Keratinocyte (primary cell): ENCODE measurements at regions not wholly inside any gene's neighbourhood (a gene's known extent, or its start where the extent isn't known, plus 50 kb on each side); places are given as distances from the start of the nearest gene placed in this dataset.

ENCODE experiments used
- DNase-seq: peaks from one replicate; pipeline ENCODE4 v3.0.0-alpha.2; 2011; ENCODE audit warnings: low read depth, missing footprints, low spot score
- FAIRE-seq: peaks from 2 replicates; lab custom pipeline; 2011; peaks lifted over from hg19 to GRCh38; lab: Jason Lieb, UNC
- H2AFZ ChIP-seq: 2 replicates; pipeline ENCODE4 v1.6.0; 2012; ENCODE audit warnings: low read length, control low read depth, inconsistent platforms; ENCODE audit not compliant: control insufficient read depth
- H3K27ac ChIP-seq: 2 replicates; pipeline ENCODE4 v1.5.1; 2011; ENCODE audit warnings: low read length; ENCODE audit not compliant: control insufficient read depth, insufficient read depth
- H3K27me3 ChIP-seq: 3 replicates; pipeline ENCODE4 v1.6.0; 2011; ENCODE audit warnings: low read length; ENCODE audit not compliant: control insufficient read depth, insufficient read depth; ENCODE audit errors: extremely low read depth
- H3K36me3 ChIP-seq, 2 experiments: 2 replicates in 1 of 2; 3 replicates in 1 of 2; pipeline ENCODE4 v1.5.1; 2011; ENCODE audit warnings: low read length in 2 of 2, mild to moderate bottlenecking in 1 of 2; ENCODE audit not compliant: control insufficient read depth in 2 of 2, insufficient read depth in 2 of 2; ENCODE audit errors: extremely low read depth in 1 of 2
- H3K4me1 ChIP-seq: 3 replicates; pipeline ENCODE4 v1.5.1; 2011; ENCODE audit warnings: low read length; ENCODE audit not compliant: control insufficient read depth, insufficient read depth; ENCODE audit errors: extremely low read depth
- H3K4me2 ChIP-seq: 3 replicates; pipeline ENCODE4 v1.6.0; 2011; ENCODE audit warnings: low read depth, low read length; ENCODE audit not compliant: control insufficient read depth, insufficient read depth; ENCODE audit errors: extremely low read depth
- H3K4me3 ChIP-seq, 3 experiments: fragments of 200-600 bp in 1 of 3; sonication (generic) in 1 of 3; 2 replicates in 2 of 3; 3 replicates in 1 of 3; pipeline ENCODE4 v1.5.1; 2011 to 2016; ENCODE audit warnings: low read length in 3 of 3, mild to moderate bottlenecking in 3 of 3, control low read depth in 2 of 3, inconsistent platforms in 1 of 3, low read depth in 1 of 3, mixed read lengths in 1 of 3, mixed run types in 1 of 3, moderate library complexity in 1 of 3; ENCODE audit not compliant: control insufficient read depth in 2 of 3, insufficient read depth in 2 of 3; ENCODE audit errors: extremely low read depth in 1 of 3
- H3K79me2 ChIP-seq: 2 replicates; pipeline ENCODE4 v1.6.0; 2012; ENCODE audit warnings: low read length; ENCODE audit not compliant: control insufficient read depth, insufficient read depth
- H3K9ac ChIP-seq: 3 replicates; pipeline ENCODE4 v1.6.0; 2011; ENCODE audit warnings: low read length; ENCODE audit not compliant: control insufficient read depth, insufficient read depth; ENCODE audit errors: extremely low read depth
- H3K9me1 ChIP-seq: 3 replicates; pipeline ENCODE4 v1.6.0; 2011; ENCODE audit warnings: low read length; ENCODE audit not compliant: control insufficient read depth, insufficient read depth; ENCODE audit errors: extremely low read depth
- H3K9me3 ChIP-seq: 2 replicates; pipeline ENCODE4 v1.5.1; 2012; ENCODE audit warnings: low read depth, low read length; ENCODE audit not compliant: control insufficient read depth
- H4K20me1 ChIP-seq: 3 replicates; pipeline ENCODE4 v1.6.0; 2011; ENCODE audit warnings: low read length; ENCODE audit not compliant: control insufficient read depth, insufficient read depth; ENCODE audit errors: extremely low read depth
- CTCF ChIP-seq, 3 experiments: IDR thresholded peaks in 1 of 3; conservative IDR thresholded peaks in 1 of 3; optimal IDR thresholded peaks in 1 of 3; 2 replicates in 2 of 3; 3 replicates in 1 of 3; pipeline versions ENCODE3 to v1.5.1; 2011; ENCODE audit warnings: low read length in 3 of 3, mild to moderate bottlenecking in 3 of 3, moderate library complexity in 2 of 3, control low read depth in 1 of 3, inconsistent platforms in 1 of 3; ENCODE audit not compliant: insufficient read depth in 2 of 3; ENCODE audit errors: extremely low read depth in 1 of 3
- EZH2 ChIP-seq: IDR thresholded peaks from one replicate; pipeline ENCODE4 v1.6.1; 2012; ENCODE audit warnings: inconsistent platforms, mild to moderate bottlenecking, low read length, moderate library complexity
- dilution Hi-C: fragments of 300-500 bp; cut with MboI; formaldehyde crosslinking; loops from one replicate; pipeline ENCODE4 v1.7.0; 2020; ENCODE audit warnings: low sequenced_read_pairs; ENCODE audit not compliant: extremely low pct_ligation_motif_present

- Histone ChIP-seq H3K79me2 (no peaks in the 10 kb centered on the region), H3K27ac (no peak overlapping the region), H3K9ac (no peak overlapping the region), H3K9me3 (no peaks in the 10 kb centered on the region), H4K20me1 (no peaks in the 10 kb centered on the region), H3K27me3 (no peaks in the 10 kb centered on the region), H3K9me1 (no peaks in the 10 kb centered on the region), H3K36me3 (no peaks in the 10 kb centered on the region), H3K4me2 (no peak overlapping the region), H3K4me1 (no peaks in the 10 kb centered on the region), H2AFZ (no peak overlapping the region), H3K4me3 (no peak overlapping the region)
- dilution Hi-C loops = no loop called here
- TF ChIP-seq CTCF (optimal IDR thresholded peaks at IDR 0.05 in 1 of 3, IDR thresholded peaks at IDR 0.05 in 1 of 3, conservative IDR thresholded peaks at IDR 0.05 in 1 of 3; ENCODE audit: extremely low read depth in 1 of 3, insufficient read depth in 2 of 3, low read length in 3 of 3) (no peak), EZH2 (no peak)
- DNase-seq = no peak
- no peak for FAIRE-seq
Observed at GRCh38 chr6:9494864-9495263, 920.0 kb downstream of the TFAP2A start.

GRCh38 chr6:9492790-9493189 lies 922.1 kb downstream of the TFAP2A start:
- no peaks in the 10 kb centered on the region for H3K27me3 ChIP-seq
- no peaks in the 10 kb centered on the region for H3K36me3 ChIP-seq
- H3K9me3 ChIP-seq = no peaks in the 10 kb centered on the region
- H3K4me1 ChIP-seq = no peaks in the 10 kb centered on the region
- FAIRE-seq (no peak), DNase-seq (no peak)
- H2AFZ ChIP-seq = no peak overlapping the region
- dilution Hi-C loops = no loop called here
- TF ChIP-seq EZH2 (no peak), CTCF (optimal IDR thresholded peaks at IDR 0.05 in 1 of 3, IDR thresholded peaks at IDR 0.05 in 1 of 3, conservative IDR thresholded peaks at IDR 0.05 in 1 of 3; ENCODE audit: extremely low read depth in 1 of 3, insufficient read depth in 2 of 3, low read length in 3 of 3) (no peak)
- H3K4me3 ChIP-seq = no peak overlapping the region
- no peaks in the 10 kb centered on the region for H3K79me2 ChIP-seq
- no peak overlapping the region for H3K9ac ChIP-seq
- H4K20me1 ChIP-seq = no peaks in the 10 kb centered on the region
- H3K9me1 ChIP-seq = no peaks in the 10 kb centered on the region
- H3K27ac ChIP-seq = no peak overlapping the region
- no peak overlapping the region for H3K4me2 ChIP-seq
